Prostate gland (tissue), 2 donors: ENCODE measurements at regions not wholly inside any gene's neighbourhood (a gene's known extent, or its start where the extent isn't known, plus 50 kb on each side); places are given as distances from the start of the nearest gene placed in this dataset.

Experiments
- DNase-seq: peaks from one replicate; pipeline ENCODE4 v3.0.0-alpha.2; 2019; ENCODE audit warnings: low spot score
- H3K27ac ChIP-seq, 2 donors: fragments of 200-600 bp; sonication (generic); 2 replicates each; pipeline ENCODE4 v1.5.1; 2017 to 2019
- H3K27me3 ChIP-seq: fragments of 200-600 bp; sonication (generic); replicated peaks from 2 replicates; pipeline ENCODE4 v1.5.1; 2019; ENCODE audit not compliant: insufficient read depth
- H3K36me3 ChIP-seq, 2 donors: fragments of 200-600 bp; sonication (generic); 1 replicate in 1 of 2; 2 replicates in 1 of 2; pipeline versions ENCODE4 v1.5.1 to v1.8.1; 2017 to 2019
- H3K4me1 ChIP-seq: fragments of 200-600 bp; sonication (generic); replicated peaks from 2 replicates; pipeline ENCODE4 v1.5.1; 2019
- H3K4me3 ChIP-seq, 2 donors: fragments of 200-600 bp; sonication (generic); 2 replicates each; pipeline ENCODE4 v1.5.1; 2017 to 2019
- H3K9me3 ChIP-seq: fragments of 200-600 bp; sonication (generic); 2 replicates; pipeline ENCODE4 v1.5.1; 2017
- CTCF ChIP-seq, 4 experiments: fragments of 200-600 bp in 2 of 4; fragments of 450-650 bp in 2 of 4; sonication (generic) in 2 of 4; IDR thresholded peaks; 1 replicate in 3 of 4; 2 replicates in 1 of 4; pipeline ENCODE4 v1.5.1; 2016 to 2019; ENCODE audit warnings: antibody characterized with exemption in 4 of 4, mild to moderate bottlenecking in 2 of 4, moderate library complexity in 2 of 4
- POLR2A ChIP-seq: fragments of 450-650 bp; IDR thresholded peaks from one replicate; pipeline ENCODE4 v1.6.1; 2016; ENCODE audit warnings: antibody characterized with exemption, mild to moderate bottlenecking
- POLR2AphosphoS5 ChIP-seq: sonication (generic); formaldehyde crosslinking; IDR thresholded peaks from one replicate; pipeline ENCODE4 v1.6.1; 2017; ENCODE audit warnings: antibody characterized with exemption
- WGBS: methylation state at CpG from one replicate; pipeline ENCODE4 v1.1.5; 2018; 5-methylcytosine and 5-hydroxymethylcytosine counted together
- intact Hi-C: fragments of 100-400 bp; cut with DNase I; formaldehyde crosslinking; loops from one replicate; pipeline ENCODE4 v1.14.2; 2022

- intact Hi-C loops: no loop called here
- no peak for DNase-seq
- TF ChIP-seq POLR2A (no peak), POLR2AphosphoS5 (no peak), CTCF (IDR thresholded peaks at IDR 0.05) (no peak)
- WGBS: 82% methylated on average over 7 of the region's 7 CpGs
- H3K9me3 ChIP-seq: no peaks in the 10 kb centered on the region
- no peak overlapping the region for H3K4me3 ChIP-seq
- H3K27ac ChIP-seq: no peak overlapping the region
- H3K36me3 ChIP-seq: no peaks in the 10 kb centered on the region
- no peaks in the 10 kb centered on the region for H3K27me3 ChIP-seq
- H3K4me1 ChIP-seq: no peaks in the 10 kb centered on the region
These were observed 233.5 kb upstream of the WWC1 start for GRCh38 chr5:168057905-168058304.

DNA sequence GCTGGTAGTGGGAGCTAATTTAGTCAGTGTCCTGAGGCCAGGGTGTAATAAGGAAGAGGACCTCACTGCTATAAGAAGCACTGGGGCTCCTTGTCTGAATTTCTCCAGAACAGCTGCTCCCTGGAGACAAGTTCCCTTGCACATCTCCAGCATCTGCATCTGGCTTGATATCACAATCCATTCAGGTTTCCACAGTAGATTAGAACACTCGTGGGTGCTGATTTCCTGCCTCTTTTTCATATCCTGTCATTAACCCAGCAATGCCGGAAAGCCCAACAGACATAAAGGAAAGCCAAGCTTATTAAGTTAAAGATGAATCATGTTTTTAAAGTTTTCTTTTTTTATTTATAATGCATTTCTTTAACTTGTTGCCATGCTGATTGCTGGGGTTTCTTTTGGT, 232.3 kb upstream of the WWC1 start:
- TF ChIP-seq POLR2A (no peak), POLR2AphosphoS5 (no peak), CTCF (IDR thresholded peaks at IDR 0.05) (no peak)
- intact Hi-C loops: no loop called here
- DNase-seq: no peak
- Histone ChIP-seq H3K36me3 (no peaks in the 10 kb centered on the region), H3K4me1 (no peaks in the 10 kb centered on the region), H3K27ac (no peak overlapping the region), H3K27me3 (no peaks in the 10 kb centered on the region), H3K9me3 (no peaks in the 10 kb centered on the region), H3K4me3 (no peak overlapping the region)
- 49% methylated on average over 2 of the region's 2 CpGs for WGBS

DNA sequence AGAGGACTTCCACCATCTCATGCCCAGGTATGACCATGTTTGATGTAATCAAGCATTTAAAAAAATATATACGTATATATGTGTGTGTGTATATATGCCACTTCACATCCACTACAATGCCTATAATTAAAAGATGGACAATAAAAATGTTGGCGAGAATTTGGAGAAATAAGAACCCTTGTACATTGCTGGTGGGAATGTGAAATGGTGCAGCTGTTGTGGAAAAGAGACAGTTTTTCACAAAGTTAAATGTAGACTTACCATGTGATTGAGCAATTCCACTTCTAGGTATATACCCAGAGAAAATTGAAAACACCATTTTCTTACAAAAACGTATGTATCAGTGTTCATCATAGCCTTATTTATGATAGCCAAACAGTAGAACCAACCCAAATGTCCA, 229.2 kb upstream of the WWC1 start:
- Histone ChIP-seq H3K9me3 (no peaks in the 10 kb centered on the region), H3K4me3 (no peak overlapping the region), H3K4me1 (no peaks in the 10 kb centered on the region), H3K27ac (no peak overlapping the region), H3K36me3 (no peaks in the 10 kb centered on the region), H3K27me3 (no peaks in the 10 kb centered on the region)
- WGBS: 84% methylated on average over 3 of the region's 3 CpGs
- DNase-seq: no peak
- intact Hi-C loops: no loop called here
- TF ChIP-seq POLR2A (no peak), POLR2AphosphoS5 (no peak), CTCF (IDR thresholded peaks at IDR 0.05) (no peak)

- Histone ChIP-seq H3K4me1 (no peaks in the 10 kb centered on the region), H3K27me3 (no peaks in the 10 kb centered on the region), H3K9me3 (no peaks in the 10 kb centered on the region), H3K36me3 (no peaks in the 10 kb centered on the region), H3K27ac (no peak overlapping the region), H3K4me3 (no peak overlapping the region)
- no peak for DNase-seq
- TF ChIP-seq POLR2A (no peak), POLR2AphosphoS5 (no peak), CTCF (IDR thresholded peaks at IDR 0.05) (no peak)
- intact Hi-C loops: no loop called here
- WGBS: 90% methylated on average over 5 of the region's 5 CpGs
These were observed 227.0 kb upstream of the WWC1 start for GRCh38 chr5:168064457-168064856.

DNA sequence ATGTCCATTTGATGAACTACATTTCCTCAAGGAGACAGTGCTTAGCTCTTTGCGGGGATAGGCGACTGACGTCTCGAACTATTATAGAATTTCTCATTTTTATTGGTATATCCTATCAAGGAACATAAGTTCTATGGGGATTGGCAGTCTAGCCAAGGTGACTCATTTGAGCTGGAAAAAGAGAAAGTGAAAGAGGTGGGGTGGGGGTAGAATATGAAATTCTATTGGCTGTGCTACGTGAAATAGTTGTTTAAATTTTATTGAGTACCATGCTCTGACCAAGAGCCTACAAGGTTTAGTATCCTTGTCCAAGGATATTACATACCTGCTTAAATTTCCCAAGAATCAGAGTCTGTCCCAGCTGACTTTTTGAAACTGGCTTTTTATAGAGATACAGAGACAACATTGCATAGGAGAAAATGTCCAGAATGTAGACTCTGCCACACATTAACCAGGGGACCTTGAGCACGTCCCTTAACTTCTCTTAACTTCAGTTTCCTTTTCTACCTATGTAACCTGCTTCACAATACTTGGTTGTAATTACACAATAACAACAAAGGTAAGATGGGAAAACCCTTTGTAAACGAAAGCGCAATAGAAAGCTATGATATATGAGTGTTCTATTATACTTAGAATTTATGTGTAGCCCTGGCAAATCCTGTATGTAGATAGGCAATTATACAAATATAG, 226.4 kb upstream of the WWC1 start:
- H3K4me3 ChIP-seq: no peak overlapping the region

More for the DNA sequence above, 226.4 kb upstream of the WWC1 start:
- Histone ChIP-seq H3K9me3 (no peaks in the 10 kb centered on the region), H3K36me3 (no peaks in the 10 kb centered on the region), H3K27ac (no peak overlapping the region), H3K27me3 (no peaks in the 10 kb centered on the region), H3K4me1 (no peaks in the 10 kb centered on the region)
- intact Hi-C loops: no loop called here
- WGBS: 90% methylated on average over 8 of the region's 8 CpGs
- no peak for DNase-seq
- no peak for TF ChIP-seq CTCF (IDR thresholded peaks at IDR 0.05)
- TF ChIP-seq POLR2A: no peak
- no peak for TF ChIP-seq POLR2AphosphoS5
